Thymus (tissue), 11 donors: ENCODE measurements at regions not wholly inside any gene's neighbourhood (a gene's known extent, or its start where the extent isn't known, plus 50 kb on each side); places are given as distances from the start of the nearest gene placed in this dataset.

ENCODE experiments used
- DNase-seq, 9 donors: peaks; one replicate each; pipeline ENCODE4 v3.0.0-alpha.2; 2013; ENCODE audit warnings: low spot score in 9 of 9, low read depth in 6 of 9, missing footprints in 1 of 9
- H3K27ac ChIP-seq, 2 donors: one replicate each; pipeline ENCODE4 v1.5.1; 2013; ENCODE audit warnings: control low read depth in 1 of 2, low read depth in 1 of 2, low read length in 1 of 2, mild to moderate bottlenecking in 1 of 2, moderate library complexity in 1 of 2
- H3K27me3 ChIP-seq, 2 donors: one replicate each; pipeline ENCODE4 v1.5.1; 2013; ENCODE audit warnings: low read length in 1 of 2; ENCODE audit not compliant: control insufficient read depth in 2 of 2, insufficient read depth in 1 of 2
- H3K36me3 ChIP-seq, 2 donors: one replicate each; pipeline ENCODE4 v1.5.1; 2013; ENCODE audit warnings: low read length in 1 of 2, mild to moderate bottlenecking in 1 of 2, moderate library complexity in 1 of 2; ENCODE audit not compliant: control insufficient read depth in 2 of 2, insufficient read depth in 2 of 2
- H3K4me1 ChIP-seq, 2 donors: one replicate each; pipeline ENCODE4 v1.5.1; 2013; ENCODE audit warnings: low read length in 2 of 2; ENCODE audit not compliant: control insufficient read depth in 2 of 2, insufficient read depth in 2 of 2
- H3K4me3 ChIP-seq, 2 donors: one replicate each; pipeline ENCODE4 v1.5.1; 2013; ENCODE audit warnings: low read length in 2 of 2, control low read depth in 1 of 2, mild to moderate bottlenecking in 1 of 2
- H3K9me3 ChIP-seq, 2 donors: one replicate each; pipeline ENCODE4 v1.5.1; 2013; ENCODE audit warnings: low read length in 1 of 2, mild to moderate bottlenecking in 1 of 2; ENCODE audit not compliant: control insufficient read depth in 2 of 2, insufficient read depth in 1 of 2
- WGBS: extraction: QIAGEN DNeasy Blood & Tissue Kit; methylation state at CpG from one replicate; pipeline ENCODE4 v1.1.7; 2013; 5-methylcytosine and 5-hydroxymethylcytosine counted together
- donor health status: healthy.

GRCh38 chr5:75960129-75960528 is 123.1 kb upstream of the SV2C start:
- Histone ChIP-seq H3K36me3 (no peaks in the 10 kb centered on the region), H3K27me3 (no peaks in the 10 kb centered on the region), H3K4me1 (no peaks in the 10 kb centered on the region), H3K4me3 (no peak overlapping the region), H3K27ac (no peak overlapping the region), H3K9me3 (no peaks in the 10 kb centered on the region)
- no peak for DNase-seq

- H3K27ac ChIP-seq, result no peak overlapping the region
- no peaks in the 10 kb centered on the region for H3K4me1 ChIP-seq
- 93% methylated on average over 1 of the region's 1 CpG for WGBS
- no peak overlapping the region for H3K4me3 ChIP-seq
- no peaks in the 10 kb centered on the region for H3K36me3 ChIP-seq
- DNase-seq, result no peak
- H3K27me3 ChIP-seq, result no peaks in the 10 kb centered on the region
- no peaks in the 10 kb centered on the region for H3K9me3 ChIP-seq
Measured at GRCh38 chr5:75952963-75953362, 130.2 kb upstream of the SV2C start.

- Histone ChIP-seq H3K27ac (no peak overlapping the region), H3K4me3 (no peak overlapping the region), H3K27me3 (no peaks in the 10 kb centered on the region), H3K36me3 (no peaks in the 10 kb centered on the region), H3K4me1 (no peaks in the 10 kb centered on the region), H3K9me3 (no peaks in the 10 kb centered on the region)
- DNase-seq, result no peak
- WGBS, result 83% methylated on average over 1 of the region's 1 CpG
Measured at GRCh38 chr5:75952291-75952690, 130.9 kb upstream of the SV2C start.

- Histone ChIP-seq H3K4me3 (no peak overlapping the region), H3K36me3 (no peaks in the 10 kb centered on the region), H3K27ac (no peak overlapping the region), H3K27me3 (no peaks in the 10 kb centered on the region), H3K9me3 (no peaks in the 10 kb centered on the region), H3K4me1 (no peaks in the 10 kb centered on the region)
- WGBS, result 90% methylated on average over 2 of the region's 2 CpGs
- DNase-seq, result no peak
Measured at GRCh38 chr5:75951716-75952115, 131.5 kb upstream of the SV2C start.

DNA sequence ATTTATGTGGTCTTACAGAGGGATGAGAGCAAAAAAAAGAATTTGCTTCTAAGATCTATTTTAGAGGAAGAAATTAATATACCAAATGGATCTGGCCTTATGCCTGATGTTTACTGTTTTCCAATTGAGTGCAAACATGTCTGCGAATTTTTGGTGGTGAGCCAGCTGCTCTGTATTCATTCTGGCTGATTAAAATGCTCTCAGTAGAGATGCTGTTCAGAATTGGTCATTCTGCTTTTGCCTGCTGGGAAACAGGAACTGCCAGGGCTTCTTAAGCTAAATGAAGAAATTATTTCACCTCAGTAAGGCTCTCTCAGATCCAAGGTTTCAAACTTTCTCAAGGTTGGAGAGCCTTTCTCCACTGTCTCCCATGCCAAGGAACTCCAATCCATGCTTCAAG is 132.0 kb upstream of the SV2C start:
- Histone ChIP-seq H3K4me1 (no peaks in the 10 kb centered on the region), H3K4me3 (no peak overlapping the region), H3K9me3 (no peaks in the 10 kb centered on the region), H3K36me3 (no peaks in the 10 kb centered on the region), H3K27ac (no peak overlapping the region), H3K27me3 (no peaks in the 10 kb centered on the region)
- 87% methylated on average over 1 of the region's 1 CpG for WGBS
- DNase-seq, result no peak

DNA sequence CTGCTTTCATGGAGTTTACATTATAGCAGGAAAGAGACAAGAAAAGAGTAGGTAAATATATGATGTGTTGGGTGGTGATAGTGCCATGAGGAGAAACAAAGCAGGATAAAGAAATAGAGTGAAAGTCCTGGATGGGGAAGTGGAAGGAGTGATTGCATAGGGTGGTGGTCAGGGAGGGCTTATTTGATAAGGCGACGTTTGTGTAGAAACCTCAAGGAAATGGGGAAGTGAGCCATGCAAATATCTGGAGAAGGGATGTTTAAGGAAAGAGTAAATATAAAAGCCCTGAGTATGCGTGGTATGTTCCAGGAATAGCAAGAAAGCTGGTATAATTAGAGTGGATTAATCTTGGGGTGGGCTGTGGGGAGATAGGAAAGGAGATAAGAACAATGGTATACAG is 134.7 kb upstream of the SV2C start:
- Histone ChIP-seq H3K36me3 (no peaks in the 10 kb centered on the region), H3K27me3 (no peaks in the 10 kb centered on the region), H3K9me3 (no peaks in the 10 kb centered on the region), H3K27ac (no peak overlapping the region), H3K4me1 (no peaks in the 10 kb centered on the region), H3K4me3 (no peak overlapping the region)
- WGBS, result 61% methylated on average over 3 of the region's 3 CpGs
- DNase-seq, result no peak

DNA sequence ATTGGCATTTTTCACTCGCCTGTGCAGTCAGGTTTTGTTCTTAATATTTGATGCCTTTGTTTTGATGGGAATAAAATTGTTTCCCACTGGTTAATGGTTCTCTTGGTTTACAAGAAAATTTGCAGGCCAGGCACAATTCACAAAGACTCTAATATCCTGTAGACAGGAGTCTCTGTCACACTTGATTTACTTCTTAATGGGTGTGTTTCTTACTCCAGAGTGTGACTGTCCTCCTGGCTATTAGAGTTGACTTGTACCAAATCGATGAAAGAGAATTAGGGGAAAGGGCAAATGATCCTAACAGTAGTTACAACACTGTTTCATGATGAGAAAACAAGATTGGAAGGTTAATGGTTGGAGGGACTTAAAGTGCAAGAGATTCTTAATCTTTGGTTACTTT is 142.8 kb upstream of the SV2C start:
- DNase-seq, result no peak
- no peak overlapping the region for H3K27ac ChIP-seq
- WGBS, result 89% methylated on average over 2 of the region's 2 CpGs
- H3K27me3 ChIP-seq, result no peaks in the 10 kb centered on the region
- no peaks in the 10 kb centered on the region for H3K36me3 ChIP-seq
- no peaks in the 10 kb centered on the region for H3K9me3 ChIP-seq
- no peaks in the 10 kb centered on the region for H3K4me1 ChIP-seq
- no peak overlapping the region for H3K4me3 ChIP-seq

DNA sequence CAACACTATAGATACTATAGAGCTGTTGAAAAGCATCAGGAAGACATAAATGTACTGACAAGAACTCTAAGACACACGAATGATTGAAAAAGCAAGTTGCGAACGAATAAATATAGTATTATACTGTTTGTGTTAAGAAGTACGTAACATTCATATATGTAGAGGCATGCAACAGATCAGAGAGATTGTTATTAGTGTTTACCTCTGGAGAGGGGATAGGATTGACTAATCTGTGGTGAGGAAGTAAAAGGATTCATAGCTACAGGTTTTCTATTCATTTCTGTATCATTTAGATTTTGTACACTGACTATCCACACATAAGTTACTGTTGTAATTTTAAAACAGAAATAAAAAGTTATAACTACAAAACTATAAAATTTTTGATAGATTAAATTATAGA is 147.6 kb upstream of the SV2C start:
- H3K27me3 ChIP-seq, result no peaks in the 10 kb centered on the region
- no peak overlapping the region for H3K27ac ChIP-seq
- WGBS, result 72% methylated on average over 4 of the region's 4 CpGs
- H3K4me1 ChIP-seq, result no peaks in the 10 kb centered on the region
- no peaks in the 10 kb centered on the region for H3K36me3 ChIP-seq
- DNase-seq, result no peak
- no peak overlapping the region for H3K4me3 ChIP-seq
- H3K9me3 ChIP-seq, result no peaks in the 10 kb centered on the region

DNA sequence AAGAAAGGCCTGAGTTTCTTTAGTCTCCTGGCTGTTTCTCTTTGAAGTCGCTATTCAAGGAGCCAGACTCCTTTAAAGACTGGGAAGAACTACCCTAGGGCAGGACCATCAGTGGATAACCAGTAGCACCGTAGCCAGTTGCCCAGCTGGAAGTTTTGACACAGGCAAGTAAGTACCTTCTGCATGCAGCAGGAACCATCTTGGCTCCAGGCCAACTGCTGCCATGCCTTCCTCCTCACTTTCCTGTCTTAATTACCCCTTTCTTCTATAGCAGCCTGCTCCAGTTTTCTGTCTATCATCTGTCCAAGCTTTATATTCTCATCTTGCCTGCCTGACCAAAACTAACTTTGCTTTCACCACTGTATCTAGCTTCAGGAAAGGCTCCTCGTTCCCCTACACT is 149.7 kb upstream of the SV2C start:
- Histone ChIP-seq H3K27ac (no peak overlapping the region), H3K9me3 (no peaks in the 10 kb centered on the region), H3K36me3 (no peaks in the 10 kb centered on the region), H3K4me1 (no peaks in the 10 kb centered on the region), H3K4me3 (no peak overlapping the region), H3K27me3 (no peaks in the 10 kb centered on the region)
- 45% methylated on average over 3 of the region's 3 CpGs for WGBS
- no peak for DNase-seq

DNA sequence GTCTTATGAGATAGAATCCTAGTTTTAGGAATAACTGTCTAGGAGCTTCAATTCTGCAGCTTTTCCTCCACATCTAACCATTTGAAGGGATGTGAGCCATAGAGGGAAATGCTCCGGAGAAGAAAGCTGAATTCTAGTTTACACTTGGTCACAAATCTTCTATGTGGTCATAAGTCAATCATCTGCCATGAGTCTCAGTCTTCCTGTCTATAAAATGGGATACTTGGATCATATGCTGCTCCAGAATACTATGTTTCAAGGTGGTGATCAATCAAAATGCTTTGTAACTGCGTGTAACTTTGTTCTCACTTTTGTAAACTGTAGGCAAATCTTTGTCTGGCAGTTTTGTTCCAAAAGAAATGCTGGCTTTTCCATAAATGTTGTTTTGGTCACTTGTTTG is 152.0 kb upstream of the SV2C start:
- no peak for DNase-seq
- H3K4me3 ChIP-seq, result no peak overlapping the region
- 88% methylated on average over 2 of the region's 2 CpGs for WGBS

More for the DNA sequence above, 152.0 kb upstream of the SV2C start:
- Histone ChIP-seq H3K27me3 (no peaks in the 10 kb centered on the region), H3K9me3 (no peaks in the 10 kb centered on the region), H3K27ac (no peak overlapping the region), H3K4me1 (no peaks in the 10 kb centered on the region), H3K36me3 (no peaks in the 10 kb centered on the region)
